Smooth muscle cell (in vitro differentiated cells): ENCODE measurements at regions not wholly inside any gene's neighbourhood (a gene's known extent, or its start where the extent isn't known, plus 50 kb on each side); places are given as distances from the start of the nearest gene placed in this dataset. TPM values are rescaled to one million over a fixed set of nuclear protein-coding genes. Genes with fewer than 3 reads are reported as not detected.

Source experiments
- DNase-seq: peaks from one replicate; lab custom pipeline; 2025; ENCODE audit not compliant: unreplicated experiment; lab: John Stamatoyannopoulos, UW
- H2AFZ ChIP-seq: fragments of 200-600 bp; sonication (generic); 2 replicates; pipeline ENCODE4 v1.6.0; 2016; ENCODE audit warnings: antibody characterized with exemption, low read depth, mild to moderate bottlenecking
- H3F3A ChIP-seq: fragments of 200-600 bp; sonication (generic); 2 replicates; pipeline ENCODE4 v1.6.0; 2017; ENCODE audit warnings: antibody characterized with exemption, low read depth
- H3K27ac ChIP-seq: fragments of 200-600 bp; sonication (generic); 2 replicates; pipeline ENCODE4 v1.5.1; 2016; ENCODE audit warnings: low read depth, mild to moderate bottlenecking
- H3K27me3 ChIP-seq: fragments of 200-600 bp; sonication (generic); 2 replicates; pipeline ENCODE4 v1.6.1; 2016; ENCODE audit warnings: low read depth, mild to moderate bottlenecking
- H3K36me3 ChIP-seq: fragments of 200-600 bp; sonication (generic); 2 replicates; pipeline ENCODE4 v1.5.1; 2016; ENCODE audit warnings: low read depth
- H3K4me1 ChIP-seq: fragments of 200-600 bp; sonication (generic); 2 replicates; pipeline ENCODE4 v1.5.1; 2016; ENCODE audit warnings: low read depth
- H3K4me2 ChIP-seq: fragments of 200-600 bp; sonication (generic); 2 replicates; pipeline ENCODE4 v1.6.0; 2016; ENCODE audit warnings: mild to moderate bottlenecking
- H3K4me3 ChIP-seq: fragments of 200-600 bp; sonication (generic); 2 replicates; pipeline ENCODE4 v1.5.1; 2016; ENCODE audit warnings: mild to moderate bottlenecking
- H3K79me2 ChIP-seq: fragments of 200-600 bp; sonication (generic); 2 replicates; pipeline ENCODE4 v1.6.0; 2016; ENCODE audit warnings: low read depth, mild to moderate bottlenecking
- H3K9ac ChIP-seq: fragments of 200-600 bp; sonication (generic); 2 replicates; pipeline ENCODE4 v1.6.0; 2016; ENCODE audit warnings: low read depth
- H3K9me3 ChIP-seq: fragments of 200-600 bp; sonication (generic); replicated peaks from 2 replicates; pipeline ENCODE4 v1.5.1; 2016; ENCODE audit warnings: low read depth
- H4K20me1 ChIP-seq: fragments of 200-600 bp; sonication (generic); 2 replicates; pipeline ENCODE4 v1.6.0; 2016; ENCODE audit warnings: low read depth
- WGBS: methylation state at CpG from one replicate; pipeline ENCODE4 v1.1.7; 2016; ENCODE audit warnings: low lambda C conversion rate; 5-methylcytosine and 5-hydroxymethylcytosine counted together
- small RNA-seq: library from RNA; depleted of rRNA; stranded (forward); fragments of <200 nt; gene quantifications from one replicate; pipeline ENCODE3, GENCODE V24; 2014
- TF ChIP-seq, protein P1 (sequence below): fragments of 200-600 bp; sonication (generic); IDR thresholded peaks from 2 replicates; pipeline ENCODE4 v1.5.1; 2017; ENCODE audit warnings: borderline replicate concordance, mild to moderate bottlenecking, antibody characterized with exemption; ENCODE audit not compliant: insufficient read depth, poor library complexity, severe bottlenecking

DNA sequence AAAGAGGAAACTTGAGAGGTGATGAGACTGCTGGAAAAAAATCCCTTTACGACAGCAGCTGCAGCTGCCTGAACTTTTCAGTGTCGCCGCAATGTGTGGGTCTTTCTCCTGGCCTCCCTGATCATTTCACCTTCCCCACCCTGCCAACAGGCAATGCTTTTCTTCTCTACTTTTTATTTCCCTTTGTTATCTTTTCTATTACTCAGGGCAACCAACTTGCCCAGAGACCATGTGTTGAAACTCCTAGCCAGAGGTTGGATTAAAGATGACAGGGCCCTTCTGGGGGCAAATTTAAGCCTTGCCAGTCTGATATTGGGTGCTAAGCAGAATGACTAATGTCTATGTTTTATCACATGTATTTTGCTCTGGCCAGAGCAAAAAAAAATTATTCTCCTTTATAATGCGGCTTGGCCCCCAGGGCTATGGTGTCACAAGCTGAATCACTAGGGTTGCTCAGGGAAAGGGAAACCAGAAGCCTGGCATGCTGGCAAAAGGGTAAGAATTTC lies 51.5 kb upstream of the CFAP20DC start:
- DNase-seq = peak; percentile 1
- TF ChIP-seq, protein P1, sequence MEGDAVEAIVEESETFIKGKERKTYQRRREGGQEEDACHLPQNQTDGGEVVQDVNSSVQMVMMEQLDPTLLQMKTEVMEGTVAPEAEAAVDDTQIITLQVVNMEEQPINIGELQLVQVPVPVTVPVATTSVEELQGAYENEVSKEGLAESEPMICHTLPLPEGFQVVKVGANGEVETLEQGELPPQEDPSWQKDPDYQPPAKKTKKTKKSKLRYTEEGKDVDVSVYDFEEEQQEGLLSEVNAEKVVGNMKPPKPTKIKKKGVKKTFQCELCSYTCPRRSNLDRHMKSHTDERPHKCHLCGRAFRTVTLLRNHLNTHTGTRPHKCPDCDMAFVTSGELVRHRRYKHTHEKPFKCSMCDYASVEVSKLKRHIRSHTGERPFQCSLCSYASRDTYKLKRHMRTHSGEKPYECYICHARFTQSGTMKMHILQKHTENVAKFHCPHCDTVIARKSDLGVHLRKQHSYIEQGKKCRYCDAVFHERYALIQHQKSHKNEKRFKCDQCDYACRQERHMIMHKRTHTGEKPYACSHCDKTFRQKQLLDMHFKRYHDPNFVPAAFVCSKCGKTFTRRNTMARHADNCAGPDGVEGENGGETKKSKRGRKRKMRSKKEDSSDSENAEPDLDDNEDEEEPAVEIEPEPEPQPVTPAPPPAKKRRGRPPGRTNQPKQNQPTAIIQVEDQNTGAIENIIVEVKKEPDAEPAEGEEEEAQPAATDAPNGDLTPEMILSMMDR = no peak
- peaks cover 8% of the 10 kb centered on the region for H3K4me1 ChIP-seq
- H3F3A ChIP-seq = peaks cover 4% of the 10 kb centered on the region
- H3K36me3 ChIP-seq = no peaks in the 10 kb centered on the region
- H3K4me3 ChIP-seq = no peak overlapping the region
- no peak overlapping the region for H3K9ac ChIP-seq
- H2AFZ ChIP-seq = no peak overlapping the region
- peak overlapping the region; percentile 68 for H3K27ac ChIP-seq
- no peaks in the 10 kb centered on the region for H3K79me2 ChIP-seq
- 51% methylated on average over 4 of the region's 4 CpGs for WGBS
- H3K9me3 ChIP-seq = no peaks in the 10 kb centered on the region
- H3K27me3 ChIP-seq = no peaks in the 10 kb centered on the region
- peak overlapping the region; percentile 4 for H3K4me2 ChIP-seq
- H4K20me1 ChIP-seq = no peaks in the 10 kb centered on the region

Small RNA genes lying in the stretch of these regions (small RNA-seq; reads per million reads assigned to genes)
- not detected for gene RF00017
